Lower lobe of right lung (tissue), 2 donors: ENCODE measurements at regions not wholly inside any gene's neighbourhood (a gene's known extent, or its start where the extent isn't known, plus 50 kb on each side); places are given as distances from the start of the nearest gene placed in this dataset.

Source experiments
- ATAC-seq, 2 donors: fragments of 200-7000 bp; cut with Tn5 transposase; one replicate each; pipeline ENCODE4 v1.9.1; 2020 to 2022; ENCODE audit warnings: mild to moderate bottlenecking in 2 of 2, moderate library complexity in 2 of 2
- DNase-seq: peaks from one replicate; pipeline ENCODE4 v3.0.0-alpha.2; 2020
- H3K27ac ChIP-seq: fragments of 200-600 bp; one replicate; pipeline ENCODE4 v1.8.0; 2022
- H3K27me3 ChIP-seq: fragments of 200-600 bp; one replicate; pipeline ENCODE4 v1.8.0; 2022; ENCODE audit warnings: low read depth
- H3K36me3 ChIP-seq: fragments of 200-600 bp; one replicate; pipeline ENCODE4 v1.8.0; 2022; ENCODE audit warnings: mild to moderate bottlenecking
- H3K4me1 ChIP-seq: fragments of 200-600 bp; one replicate; pipeline ENCODE4 v1.8.0; 2022
- H3K4me3 ChIP-seq: fragments of 200-600 bp; one replicate; pipeline ENCODE4 v1.8.0; 2022; ENCODE audit warnings: mild to moderate bottlenecking
- H3K9me3 ChIP-seq: fragments of 200-600 bp; one replicate; pipeline ENCODE4 v1.8.0; 2022
- CTCF ChIP-seq: fragments of 200-600 bp; IDR thresholded peaks from one replicate; pipeline ENCODE4 v1.8.0; 2022; ENCODE audit warnings: antibody characterized with exemption, mild to moderate bottlenecking
- intact Hi-C: fragments of 100-400 bp; cut with DNase I; formaldehyde crosslinking; loops from one replicate; pipeline ENCODE4 v1.11.0; 2022
- donor health status: DM: no; HTN: yes; CAD: no; lungs with severe emphysema.

- intact Hi-C loops, result no loop called here
- TF ChIP-seq CTCF, result no peak
- H3K9me3 ChIP-seq, result no peaks in the 10 kb centered on the region
- no peak for DNase-seq
- no peaks in the 10 kb centered on the region for H3K27me3 ChIP-seq
- H3K4me3 ChIP-seq, result no peak overlapping the region
- no peaks in the 10 kb centered on the region for H3K36me3 ChIP-seq
- ATAC-seq, result no peak
- H3K4me1 ChIP-seq, result no peaks in the 10 kb centered on the region
- H3K27ac ChIP-seq, result no peak overlapping the region
Observed at GRCh38 chrX:100479329-100479728, 69.3 kb upstream of the PCDH19 start.

- no peak overlapping the region for H3K4me3 ChIP-seq
- no peaks in the 10 kb centered on the region for H3K27me3 ChIP-seq
- intact Hi-C loops, result no loop called here
- no peak for ATAC-seq
- H3K36me3 ChIP-seq, result no peaks in the 10 kb centered on the region
- no peaks in the 10 kb centered on the region for H3K9me3 ChIP-seq
- no peaks in the 10 kb centered on the region for H3K4me1 ChIP-seq
- TF ChIP-seq CTCF, result no peak
- DNase-seq, result no peak
- H3K27ac ChIP-seq, result no peak overlapping the region
Observed at GRCh38 chrX:100478714-100479306, 68.7 kb upstream of the PCDH19 start.

GRCh38 chrX:100477958-100478357 is 67.9 kb upstream of the PCDH19 start:
- H3K4me3 ChIP-seq, result no peak overlapping the region
- H3K27me3 ChIP-seq, result no peaks in the 10 kb centered on the region
- no peak overlapping the region for H3K27ac ChIP-seq
- no peaks in the 10 kb centered on the region for H3K36me3 ChIP-seq
- H3K9me3 ChIP-seq, result no peaks in the 10 kb centered on the region
- intact Hi-C loops, result no loop called here
- TF ChIP-seq CTCF, result no peak
- no peak for DNase-seq
- ATAC-seq, result no peak
- no peaks in the 10 kb centered on the region for H3K4me1 ChIP-seq

GRCh38 chrX:100477467-100477866 is 67.4 kb upstream of the PCDH19 start:
- Histone ChIP-seq H3K9me3 (no peaks in the 10 kb centered on the region), H3K27ac (no peak overlapping the region), H3K4me1 (no peaks in the 10 kb centered on the region), H3K36me3 (no peaks in the 10 kb centered on the region), H3K4me3 (no peak overlapping the region), H3K27me3 (no peaks in the 10 kb centered on the region)
- ATAC-seq (no peak), DNase-seq (no peak)
- TF ChIP-seq CTCF, result no peak
- intact Hi-C loops, result no loop called here
